ENCODE measurements at regions not wholly inside any gene's neighbourhood (a gene's known extent, or its start where the extent isn't known, plus 50 kb on each side); places are given as distances from the start of the nearest gene placed in this dataset.
A peak's percentile ranks its signal among the peaks of the same experiment; 100 is the strongest.
"Not testable (repeated sequence)": the region's sequence is repeated elsewhere in the genome, so short reads cannot be mapped to it uniquely, and the experiment has no call there.

DNA sequence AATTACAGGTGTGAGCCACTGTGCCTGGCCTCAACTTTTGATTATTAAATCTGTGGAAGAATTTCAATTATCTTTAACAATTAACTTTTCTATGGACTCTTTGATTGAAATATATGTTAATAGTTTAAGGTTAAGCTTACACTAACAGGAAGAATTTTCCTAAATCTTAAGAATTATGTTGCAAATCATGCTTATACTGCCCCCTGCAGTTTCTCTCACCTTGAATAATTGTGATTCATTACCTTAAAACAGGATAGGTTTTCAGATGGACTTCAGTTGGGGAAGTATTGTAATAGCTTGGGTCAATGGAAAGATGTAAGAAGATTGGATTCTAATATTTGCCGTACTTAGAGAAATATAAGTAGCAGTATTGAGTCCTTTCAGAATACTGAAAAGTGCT, 66.5 kb upstream of the NIPA1 start:
- peak in 1 of 4 experiments; percentile 24 for TF ChIP-seq CTCF (IDR thresholded peaks at IDR 0.05)
- not testable (repeated sequence) for TF ChIP-seq POLR2A (IDR thresholded peaks at IDR 0.05)

All from sigmoid colon (tissue), 3 donors.